SJCRH30 (cell line): ENCODE measurements at regions not wholly inside any gene's neighbourhood (a gene's known extent, or its start where the extent isn't known, plus 50 kb on each side); places are given as distances from the start of the nearest gene placed in this dataset.

ENCODE experiments used
- DNase-seq, 2 experiments: peaks; one replicate each; pipeline ENCODE4 v3.0.0-alpha.2; 2015 to 2020
- H3K27ac ChIP-seq: fragments of 250-450 bp; sonication (Bioruptor Pico); 2 replicates; pipeline ENCODE4 v1.5.1; 2020; ENCODE audit warnings: mild to moderate bottlenecking, moderate library complexity
- H3K27me3 ChIP-seq: fragments of 250-450 bp; sonication (Bioruptor Pico); 2 replicates; pipeline ENCODE4 v1.5.1; 2020; ENCODE audit warnings: mild to moderate bottlenecking, moderate library complexity
- H3K36me3 ChIP-seq: fragments of 250-450 bp; sonication (Bioruptor Pico); 2 replicates; pipeline ENCODE4 v1.5.1; 2020; ENCODE audit warnings: mild to moderate bottlenecking, moderate library complexity
- H3K4me1 ChIP-seq: fragments of 250-450 bp; sonication (Bioruptor Pico); 2 replicates; pipeline ENCODE4 v1.5.1; 2020; ENCODE audit warnings: mild to moderate bottlenecking, moderate library complexity
- H3K4me3 ChIP-seq: fragments of 250-450 bp; sonication (Bioruptor Pico); 2 replicates; pipeline ENCODE4 v1.5.1; 2020; ENCODE audit warnings: mild to moderate bottlenecking, moderate library complexity
- H3K9me3 ChIP-seq: fragments of 250-450 bp; sonication (Bioruptor Pico); replicated peaks from 2 replicates; pipeline ENCODE4 v1.5.1; 2020; ENCODE audit warnings: mild to moderate bottlenecking, moderate library complexity

GRCh38 chr3:72460205-72461174 is 387.8 kb downstream of the SHQ1 start:
- H3K36me3 ChIP-seq, result no peaks in the 10 kb centered on the region
- no peaks in the 10 kb centered on the region for H3K9me3 ChIP-seq
- DNase-seq, result no peak
- no peak overlapping the region for H3K4me3 ChIP-seq
- no peak overlapping the region for H3K27ac ChIP-seq
- H3K27me3 ChIP-seq, result no peaks in the 10 kb centered on the region
- H3K4me1 ChIP-seq, result peaks cover 15% of the 10 kb centered on the region; the same call in 1 of the 2 replicates

GRCh38 chr3:72459588-72459987 is 388.7 kb downstream of the SHQ1 start:
- H3K9me3 ChIP-seq, result no peaks in the 10 kb centered on the region
- DNase-seq, result no peak
- no peak overlapping the region for H3K27ac ChIP-seq
- H3K4me3 ChIP-seq, result no peak overlapping the region
- H3K27me3 ChIP-seq, result no peaks in the 10 kb centered on the region
- H3K4me1 ChIP-seq, result peaks cover 15% of the 10 kb centered on the region; the same call in 1 of the 2 replicates
- no peaks in the 10 kb centered on the region for H3K36me3 ChIP-seq

GRCh38 chr3:72458375-72458774 is 389.9 kb downstream of the SHQ1 start:
- Histone ChIP-seq H3K9me3 (no peaks in the 10 kb centered on the region), H3K36me3 (no peaks in the 10 kb centered on the region), H3K27ac (no peak overlapping the region), H3K4me3 (no peak overlapping the region), H3K4me1 (peaks cover 15% of the 10 kb centered on the region; the same call in 1 of the 2 replicates), H3K27me3 (no peaks in the 10 kb centered on the region)
- DNase-seq, result no peak

- Histone ChIP-seq H3K36me3 (no peaks in the 10 kb centered on the region), H3K9me3 (no peaks in the 10 kb centered on the region), H3K27ac (no peak overlapping the region), H3K4me3 (no peak overlapping the region), H3K4me1 (no peaks in the 10 kb centered on the region; the same call in 1 of the 2 replicates), H3K27me3 (no peaks in the 10 kb centered on the region)
- no peak for DNase-seq
These were observed 393.8 kb downstream of the SHQ1 start for GRCh38 chr3:72454441-72454840.

DNA sequence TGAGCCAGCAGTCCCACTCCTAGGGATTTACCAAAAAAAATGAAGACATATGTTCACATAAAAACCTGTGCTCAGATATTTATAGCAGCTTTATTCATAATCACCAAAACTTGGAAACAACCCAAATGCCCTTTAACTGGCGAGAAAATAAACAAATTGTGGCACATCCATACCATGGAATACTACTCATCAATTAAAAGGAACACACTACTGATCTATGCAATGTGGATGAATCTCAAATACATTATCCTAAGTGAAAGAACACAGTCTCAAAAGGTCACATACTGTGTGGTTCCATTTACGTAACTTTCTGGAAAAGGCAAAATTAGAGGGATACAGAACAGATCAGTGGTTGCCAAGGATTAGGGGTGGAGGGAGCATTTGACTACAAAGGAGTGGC is 394.5 kb downstream of the SHQ1 start:
- Histone ChIP-seq H3K4me1 (peaks cover 6% of the 10 kb centered on the region), H3K36me3 (no peaks in the 10 kb centered on the region), H3K4me3 (no peak overlapping the region), H3K27me3 (no peaks in the 10 kb centered on the region), H3K9me3 (no peaks in the 10 kb centered on the region), H3K27ac (no peak overlapping the region)
- no peak for DNase-seq

GRCh38 chr3:72452745-72453144 is 395.5 kb downstream of the SHQ1 start:
- Histone ChIP-seq H3K27me3 (no peaks in the 10 kb centered on the region), H3K9me3 (no peaks in the 10 kb centered on the region), H3K27ac (no peak overlapping the region), H3K36me3 (no peaks in the 10 kb centered on the region), H3K4me1 (peaks cover 15% of the 10 kb centered on the region), H3K4me3 (no peak overlapping the region)
- no peak for DNase-seq

DNA sequence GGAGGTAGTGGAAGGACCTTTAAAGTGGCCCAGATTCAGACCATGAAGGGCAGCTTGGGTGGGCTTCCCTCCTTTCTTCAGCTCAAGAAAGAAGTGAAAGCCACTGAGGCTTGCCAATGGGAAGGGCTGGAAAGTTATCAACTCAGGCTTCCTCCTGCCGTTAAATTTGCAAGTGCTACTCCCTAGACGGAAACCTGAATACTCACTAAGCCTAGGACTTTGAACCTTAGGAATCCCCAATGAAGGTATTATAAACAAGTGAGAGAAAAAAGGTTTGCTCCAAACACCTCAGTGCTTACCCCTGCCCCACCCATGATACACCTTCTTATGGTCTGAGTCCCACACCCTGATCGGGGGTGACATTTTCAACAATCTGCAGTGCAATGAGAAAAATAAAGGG is 396.4 kb downstream of the SHQ1 start:
- no peak overlapping the region for H3K27ac ChIP-seq
- no peaks in the 10 kb centered on the region for H3K9me3 ChIP-seq
- no peaks in the 10 kb centered on the region for H3K27me3 ChIP-seq
- H3K36me3 ChIP-seq, result no peaks in the 10 kb centered on the region
- no peak for DNase-seq
- H3K4me1 ChIP-seq, result peaks cover 18% of the 10 kb centered on the region
- no peak overlapping the region for H3K4me3 ChIP-seq

- H3K27ac ChIP-seq, result no peak overlapping the region
- H3K4me1 ChIP-seq, result peaks cover 21% of the 10 kb centered on the region
- H3K9me3 ChIP-seq, result no peaks in the 10 kb centered on the region
- H3K27me3 ChIP-seq, result no peaks in the 10 kb centered on the region
- no peaks in the 10 kb centered on the region; the same call in 1 of the 2 replicates for H3K36me3 ChIP-seq
- H3K4me3 ChIP-seq, result no peak overlapping the region
- no peak for DNase-seq
These were observed 398.7 kb downstream of the SHQ1 start for GRCh38 chr3:72449551-72449950.

DNA sequence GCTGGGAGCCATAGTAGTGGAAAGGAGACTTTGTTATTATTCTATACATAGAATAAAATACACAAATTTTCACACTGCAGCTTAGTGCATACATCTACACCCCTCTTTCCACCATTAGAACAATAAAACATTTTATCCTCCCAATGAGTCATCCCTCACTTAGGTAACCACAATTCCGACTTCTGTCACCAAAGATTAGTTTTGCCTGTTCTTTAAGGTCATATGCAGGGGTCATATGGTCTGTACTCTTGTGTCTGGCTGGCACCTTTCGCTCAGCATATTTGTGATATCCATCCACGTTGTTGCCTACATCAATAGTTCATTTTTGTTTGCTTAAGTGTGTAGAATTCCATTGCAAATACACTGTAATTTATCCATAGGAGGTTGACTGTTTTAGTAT is 399.4 kb downstream of the SHQ1 start:
- DNase-seq, result peak; percentile 6 to 61
- peaks cover 23% of the 10 kb centered on the region for H3K4me1 ChIP-seq
- H3K9me3 ChIP-seq, result no peaks in the 10 kb centered on the region
- peak overlapping the region; percentile 87 for H3K27ac ChIP-seq
- H3K4me3 ChIP-seq, result no peak overlapping the region
- H3K36me3 ChIP-seq, result no peaks in the 10 kb centered on the region; the same call in 1 of the 2 replicates
- H3K27me3 ChIP-seq, result no peaks in the 10 kb centered on the region

- H3K36me3 ChIP-seq, result no peaks in the 10 kb centered on the region; the same call in 1 of the 2 replicates
- no peaks in the 10 kb centered on the region for H3K9me3 ChIP-seq
- peaks cover 23% of the 10 kb centered on the region for H3K4me1 ChIP-seq
- DNase-seq, result peak in 1 of 2 experiments; percentile 13
- peak overlapping the region; percentile 87 for H3K27ac ChIP-seq
- no peaks in the 10 kb centered on the region for H3K27me3 ChIP-seq
- H3K4me3 ChIP-seq, result no peak overlapping the region
These were observed 399.8 kb downstream of the SHQ1 start for GRCh38 chr3:72448375-72448823.

DNA sequence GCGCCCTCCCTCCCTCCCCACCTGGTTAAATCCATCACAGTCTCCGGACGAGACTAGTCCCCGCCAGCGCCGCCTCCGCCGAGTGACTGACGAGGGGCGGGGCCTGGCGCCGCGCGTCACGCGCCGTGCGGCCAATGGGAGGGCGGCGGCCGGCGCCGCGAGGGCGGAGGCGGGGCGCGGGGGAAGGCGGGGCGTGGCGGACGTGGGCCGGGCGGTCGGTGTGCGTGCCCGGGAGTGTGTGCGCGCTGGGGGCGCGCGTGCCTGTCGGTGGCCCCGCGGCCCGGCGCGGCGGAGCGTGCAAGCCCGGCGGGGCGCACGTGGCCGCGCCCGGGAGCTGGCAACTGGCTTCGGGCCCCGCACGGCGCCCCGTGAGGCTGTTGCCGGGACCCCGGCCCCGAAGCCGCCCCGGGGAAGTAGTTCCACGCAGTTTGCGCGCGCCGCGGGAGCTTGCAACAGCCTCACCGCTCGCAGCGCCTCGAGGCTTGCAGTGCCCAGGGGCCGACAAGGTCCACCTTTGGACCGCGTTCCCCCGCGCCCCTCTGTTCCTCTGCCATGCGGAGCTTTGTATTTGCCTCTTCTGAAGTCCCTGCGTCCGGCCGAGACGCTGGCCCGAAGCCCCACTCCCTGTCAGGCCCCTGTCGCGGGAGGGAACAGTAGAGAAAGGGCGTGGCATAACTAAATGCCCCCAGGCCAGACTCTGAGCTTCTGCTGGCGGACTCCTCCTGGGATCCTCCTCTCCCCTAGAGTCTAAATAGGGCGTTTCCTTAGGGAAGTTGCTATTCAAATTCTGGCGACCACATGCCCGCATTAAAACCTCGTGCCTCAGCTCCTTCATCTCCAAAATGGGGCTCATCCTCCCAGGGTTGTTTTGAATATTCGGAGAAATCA is 400.9 kb downstream of the SHQ1 start:
- H3K9me3 ChIP-seq, result no peaks in the 10 kb centered on the region
- peak; percentile 79 to 85 for DNase-seq
- H3K27ac ChIP-seq, result peak overlapping the region; percentile 87
- H3K4me1 ChIP-seq, result peaks cover 23% of the 10 kb centered on the region
- H3K36me3 ChIP-seq, result no peaks in the 10 kb centered on the region; the same call in 1 of the 2 replicates
- no peaks in the 10 kb centered on the region for H3K27me3 ChIP-seq
- H3K4me3 ChIP-seq, result peak overlapping the region; percentile 82

DNA sequence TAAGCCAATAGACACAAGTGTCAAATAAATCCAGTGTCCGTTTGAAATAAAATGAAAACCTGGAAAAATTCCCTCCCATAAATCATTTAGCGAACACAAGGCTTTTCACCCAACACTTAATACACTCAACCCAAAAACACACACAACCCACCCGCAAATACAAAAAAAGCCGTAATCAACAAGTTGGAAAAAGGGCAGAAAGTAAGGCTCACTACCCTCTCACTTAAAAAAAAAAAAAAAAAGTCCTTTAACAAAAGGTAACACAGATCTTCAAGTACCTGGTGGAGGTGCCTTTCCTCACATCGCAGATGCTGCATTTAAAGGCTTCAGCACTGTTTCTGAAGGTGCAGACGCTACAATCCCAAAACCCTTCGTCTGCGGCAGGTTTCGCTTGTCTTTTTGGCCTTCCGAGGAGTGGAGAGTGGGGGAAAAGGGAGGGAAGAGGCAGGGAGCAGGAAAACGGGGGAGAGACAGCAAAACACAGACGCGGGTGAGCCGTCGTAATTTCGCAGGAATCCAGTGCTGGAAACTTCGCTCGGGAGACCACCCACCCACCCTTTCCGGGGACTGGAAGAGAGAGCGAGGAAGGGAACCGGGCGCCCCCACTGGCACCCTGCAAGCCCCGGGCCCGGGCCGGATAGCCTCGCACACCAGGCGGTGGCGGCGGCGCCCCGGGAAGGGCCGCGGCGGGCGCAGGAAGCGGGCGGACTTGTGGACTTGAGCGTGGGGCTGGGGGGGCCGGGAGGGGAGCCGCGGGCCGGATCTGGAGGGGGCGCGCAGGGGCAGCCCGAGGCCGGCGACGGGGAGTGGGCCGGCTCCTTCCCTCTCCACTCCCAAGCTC is 401.8 kb downstream of the SHQ1 start, which contains the start of gene RYBP:
Gene RYBP (minus strand): TSS at position 404 of the 841 bp plus-strand sequence.
- peaks cover 23% of the 10 kb centered on the region for H3K4me1 ChIP-seq
- no peaks in the 10 kb centered on the region for H3K27me3 ChIP-seq
- peak in 1 of 2 experiments; percentile 38 for DNase-seq
- H3K4me3 ChIP-seq, result peak within 1 kb of the TSS; percentile 82
- H3K36me3 ChIP-seq, result no peaks in the 10 kb centered on the region; the same call in 1 of the 2 replicates
- H3K27ac ChIP-seq, result peak within 1 kb of the TSS; percentile 87
- H3K9me3 ChIP-seq, result no peaks in the 10 kb centered on the region

- H3K9me3 ChIP-seq, result no peaks in the 10 kb centered on the region
- peaks cover 23% of the 10 kb centered on the region for H3K4me1 ChIP-seq
- no peak for DNase-seq
- no peak overlapping the region for H3K27ac ChIP-seq
- H3K4me3 ChIP-seq, result peak overlapping the region; percentile 82
- H3K27me3 ChIP-seq, result no peaks in the 10 kb centered on the region
- no peaks in the 10 kb centered on the region; the same call in 1 of the 2 replicates for H3K36me3 ChIP-seq
These were observed 402.4 kb downstream of the SHQ1 start for GRCh38 chr3:72445827-72446217.
